ENCODE measurements at regions not wholly inside any gene's neighbourhood (a gene's known extent, or its start where the extent isn't known, plus 50 kb on each side); places are given as distances from the start of the nearest gene placed in this dataset.

DNA sequence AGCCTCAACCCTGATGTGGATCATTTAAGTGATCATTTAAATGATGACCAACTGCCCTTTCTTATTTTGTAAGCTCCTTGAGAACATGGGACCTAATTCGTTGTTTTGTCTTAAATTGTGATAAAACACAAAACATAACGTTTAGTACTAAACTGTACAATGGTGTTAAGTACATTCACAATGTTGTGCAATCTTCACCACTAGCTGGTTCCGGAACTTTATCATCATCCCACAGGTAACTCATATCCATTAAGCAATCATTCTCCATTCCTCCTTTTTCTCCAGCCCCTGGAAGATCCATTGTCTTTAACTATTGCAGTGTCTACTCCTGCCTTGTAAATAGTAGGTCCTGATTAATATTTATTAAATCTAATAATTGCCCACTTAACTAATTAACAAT, 460.5 kb upstream of the BRINP1 start:
- TF ChIP-seq GATA2 (IDR thresholded peaks at IDR 0.05; ENCODE audit: low read depth, low read length), result no peak
- TF ChIP-seq GATA3 (IDR thresholded peaks at IDR 0.05; ENCODE audit: low read depth, low read length), result no peak

Measured in SH-SY5Y (cell line).